B cell (primary cell): ENCODE measurements at regions not wholly inside any gene's neighbourhood (a gene's known extent, or its start where the extent isn't known, plus 50 kb on each side); places are given as distances from the start of the nearest gene placed in this dataset.

ENCODE experiments used
- ATAC-seq: fragments of 200-7000 bp; cut with Tn5 transposase; one replicate; pipeline ENCODE4 v1.10.0; 2021; ENCODE audit warnings: low read depth, mild to moderate bottlenecking, moderate number of reproducible peaks, moderate library complexity
- CTCF ChIA-PET: fragments of 350-600 bp; sonication (Branson Sonifier 250); formaldehyde crosslinking; loops from one replicate; lab custom pipeline; 2021; ENCODE audit warnings: antibody characterized with exemption, inconsistent platforms; lab: Charles Lee
- POLR2A ChIA-PET: fragments of 350-600 bp; sonication (Branson Sonifier 250); formaldehyde crosslinking; loops from one replicate; lab custom pipeline; 2021; ENCODE audit warnings: antibody characterized with exemption; lab: Charles Lee
- DNase-seq: peaks from one replicate; pipeline ENCODE4 v3.0.0; 2013
- H2AFZ ChIP-seq: 2 replicates; pipeline ENCODE4 v1.6.1; 2012; ENCODE audit warnings: mild to moderate bottlenecking, low read depth, low read length; ENCODE audit not compliant: insufficient read depth, poor library complexity, severe bottlenecking
- H3K27ac ChIP-seq, 2 donors: 1 replicate in 1 of 2; 2 replicates in 1 of 2; pipeline ENCODE4 v1.5.1; 2012 to 2013; ENCODE audit warnings: low read length in 2 of 2, mild to moderate bottlenecking in 2 of 2, moderate library complexity in 1 of 2
- H3K27me3 ChIP-seq, 4 experiments: fragments of 200-600 bp in 1 of 4; sonication (generic) in 1 of 4; replicated peaks in 1 of 4; 1 replicate in 2 of 4; 2 replicates in 2 of 4; pipeline versions ENCODE4 v1.6.1 to v1.7.0; 2013 to 2016; ENCODE audit warnings: low read length in 3 of 4, mild to moderate bottlenecking in 2 of 4, mixed read lengths in 1 of 4, moderate library complexity in 1 of 4; ENCODE audit not compliant: insufficient read depth in 4 of 4, control insufficient read depth in 3 of 4; ENCODE audit errors: control extremely low read depth in 1 of 4
- H3K36me3 ChIP-seq, 2 experiments: replicated peaks in 1 of 2; 1 replicate in 1 of 2; 2 replicates in 1 of 2; pipeline versions ENCODE4 v1.6.1 to v1.7.1; 2013; ENCODE audit warnings: low read length in 1 of 2; ENCODE audit not compliant: insufficient read depth in 2 of 2, control insufficient read depth in 1 of 2; ENCODE audit errors: control extremely low read depth in 1 of 2, extremely low read depth in 1 of 2
- H3K4me1 ChIP-seq, 2 donors: fragments of 200-600 bp in 1 of 2; sonication (generic) in 1 of 2; 1 replicate in 1 of 2; 2 replicates in 1 of 2; pipeline versions ENCODE4 v1.5.1 to v1.6.1; 2013 to 2017; ENCODE audit warnings: low read length in 2 of 2; ENCODE audit not compliant: control insufficient read depth in 2 of 2, insufficient read depth in 2 of 2
- H3K4me2 ChIP-seq: replicated peaks from 2 replicates; pipeline ENCODE3; 2012; ENCODE audit warnings: mild to moderate bottlenecking, low read depth, low read length; ENCODE audit not compliant: poor library complexity, severe bottlenecking
- H3K4me3 ChIP-seq, 5 experiments: fragments of 200-600 bp in 1 of 5; sonication (generic) in 1 of 5; 1 replicate in 3 of 5; 2 replicates in 2 of 5; pipeline versions ENCODE4 v1.5.1 to v1.7.0; 2011 to 2016; ENCODE audit warnings: low read length in 4 of 5, mild to moderate bottlenecking in 4 of 5, low read depth in 2 of 5, control low read depth in 1 of 5, moderate library complexity in 1 of 5; ENCODE audit not compliant: insufficient read depth in 1 of 5; ENCODE audit errors: control extremely low read depth in 1 of 5, extremely low read depth in 1 of 5
- H3K79me2 ChIP-seq: fragments of 200-600 bp; sonication (generic); one replicate; pipeline ENCODE4 v1.6.0; 2016; ENCODE audit warnings: low read length; ENCODE audit not compliant: control insufficient read depth, insufficient read depth
- H3K9ac ChIP-seq: fragments of 200-600 bp; sonication (generic); 2 replicates; pipeline ENCODE4 v1.6.1; 2017; ENCODE audit warnings: mild to moderate bottlenecking, low read length, moderate library complexity
- H3K9me3 ChIP-seq, 3 donors: one replicate each; pipeline versions ENCODE4 v1.6.1 to v1.7.1; 2013; ENCODE audit warnings: low read length in 2 of 3; ENCODE audit not compliant: control insufficient read depth in 2 of 3, insufficient read depth in 1 of 3; ENCODE audit errors: control extremely low read depth in 1 of 3
- H4K20me1 ChIP-seq: 2 replicates; pipeline ENCODE4 v1.6.0; 2012; ENCODE audit warnings: mild to moderate bottlenecking, low read length; ENCODE audit not compliant: insufficient read depth, control insufficient read depth, poor library complexity, severe bottlenecking
- H3K27ac Mint-ChIP-seq: one replicate; pipeline ENCODE4 v1.8.0; 2021; ENCODE audit warnings: mixed read lengths
- H3K27me3 Mint-ChIP-seq: one replicate; pipeline ENCODE4 v1.8.0; 2021; ENCODE audit warnings: mixed read lengths
- H3K4me1 Mint-ChIP-seq: one replicate; pipeline ENCODE4 v1.8.0; 2021; ENCODE audit warnings: mixed read lengths
- H3K4me3 Mint-ChIP-seq: one replicate; pipeline ENCODE4 v1.8.0; 2021; ENCODE audit warnings: mixed read lengths
- H3K9me3 Mint-ChIP-seq: one replicate; pipeline ENCODE4 v1.8.0; 2022; ENCODE audit warnings: mixed read lengths; ENCODE audit not compliant: insufficient read depth
- CTCF ChIP-seq: fragments of 200-600 bp; IDR thresholded peaks from one replicate; pipeline ENCODE4 v1.8.0; 2022; ENCODE audit warnings: antibody characterized with exemption, mild to moderate bottlenecking
- EZH2 ChIP-seq: IDR thresholded peaks from 2 replicates; pipeline ENCODE4 v1.6.1; 2012; ENCODE audit warnings: borderline replicate concordance, low read depth, mild to moderate bottlenecking, moderate library complexity, low read length; ENCODE audit not compliant: insufficient read depth, poor library complexity, severe bottlenecking
- WGBS: methylation state at CpG from one replicate; pipeline ENCODE4 v1.1.5; 2013; ENCODE audit warnings: missing lambda C conversion rate; ENCODE audit not compliant: insufficient coverage; 5-methylcytosine and 5-hydroxymethylcytosine counted together
- intact Hi-C: fragments of 100-400 bp; cut with micrococcal nuclease; formaldehyde crosslinking; loops from one replicate; pipeline ENCODE4 v1.10.0; 2022

GRCh38 chr18:76274468-76275289 lies 220.4 kb downstream of the ZNF516 start:
- peaks cover 0 to 5% (median 0%) of the 10 kb centered on the region in 3 donors for H3K9me3 ChIP-seq
- Mint-ChIP-seq H3K27ac (no peak overlapping the region), H3K27me3 (no peaks in the 10 kb centered on the region), H3K9me3 (no peaks in the 10 kb centered on the region), H3K4me3 (no peak overlapping the region), H3K4me1 (no peaks in the 10 kb centered on the region)
- no peaks in the 10 kb centered on the region for H3K4me1 ChIP-seq
- H3K36me3 ChIP-seq, result no peaks in the 10 kb centered on the region
- ChIA-PET POLR2A (no interaction called here), CTCF (no interaction called here)
- no peak overlapping the region for H3K4me2 ChIP-seq
- no peak overlapping the region for H2AFZ ChIP-seq
- H3K27ac ChIP-seq, result no peak overlapping the region
- no peaks in the 10 kb centered on the region for H4K20me1 ChIP-seq
- H3K79me2 ChIP-seq, result no peaks in the 10 kb centered on the region
- intact Hi-C loops, result no loop called here
- H3K4me3 ChIP-seq, result no peak overlapping the region
- ATAC-seq (no peak), DNase-seq (no peak)
- WGBS, result 32% methylated on average over 13 of the region's 19 CpGs
- H3K9ac ChIP-seq, result no peak overlapping the region
- TF ChIP-seq EZH2 (no peak), CTCF (no peak)
- H3K27me3 ChIP-seq, result no peaks in the 10 kb centered on the region

- H3K9me3 ChIP-seq, result peaks cover 0 to 5% (median 0%) of the 10 kb centered on the region in 3 donors
- intact Hi-C loops, result no loop called here
- no peak for ATAC-seq
- H2AFZ ChIP-seq, result no peak overlapping the region
- no peak overlapping the region for H3K4me3 Mint-ChIP-seq
- CTCF ChIA-PET, result no interaction called here
- WGBS, result 86% methylated on average over 6 of the region's 6 CpGs
- no peaks in the 10 kb centered on the region for H3K9me3 Mint-ChIP-seq
- H4K20me1 ChIP-seq, result no peaks in the 10 kb centered on the region
- H3K27ac ChIP-seq, result no peak overlapping the region
- H3K4me3 ChIP-seq, result no peak overlapping the region
- no peak for DNase-seq
- TF ChIP-seq EZH2 (no peak), CTCF (no peak)
- H3K4me2 ChIP-seq, result no peak overlapping the region
- H3K27ac Mint-ChIP-seq, result no peak overlapping the region
- no peak overlapping the region for H3K9ac ChIP-seq
- POLR2A ChIA-PET, result no interaction called here
- no peaks in the 10 kb centered on the region for H3K4me1 ChIP-seq
- H3K4me1 Mint-ChIP-seq, result no peaks in the 10 kb centered on the region
- H3K79me2 ChIP-seq, result no peaks in the 10 kb centered on the region
- no peaks in the 10 kb centered on the region for H3K36me3 ChIP-seq
- no peaks in the 10 kb centered on the region for H3K27me3 ChIP-seq
- H3K27me3 Mint-ChIP-seq, result no peaks in the 10 kb centered on the region
Observed at GRCh38 chr18:76273956-76274355, 221.1 kb downstream of the ZNF516 start.
